ENCODE measurements at regions not wholly inside any gene's neighbourhood (a gene's known extent, or its start where the extent isn't known, plus 50 kb on each side); places are given as distances from the start of the nearest gene placed in this dataset.

- no peak for TF ChIP-seq USF1 (IDR thresholded peaks at IDR 0.05)
- TF ChIP-seq NFIC (IDR thresholded peaks at IDR 0.05): no peak
- no peak for TF ChIP-seq EGR1 (IDR thresholded peaks at IDR 0.05)
- no peak for TF ChIP-seq TAF1 (IDR thresholded peaks at IDR 0.05; ENCODE audit: low read depth)
- no peak for TF ChIP-seq REST (IDR thresholded peaks at IDR 0.05; ENCODE audit: low read depth)
- TF ChIP-seq TEAD4 (IDR thresholded peaks at IDR 0.05): no peak
- no peak for TF ChIP-seq ZBTB7A (IDR thresholded peaks at IDR 0.05; ENCODE audit: low read depth)
- no peak for TF ChIP-seq EP300 (IDR thresholded peaks at IDR 0.05; ENCODE audit: borderline replicate concordance)
- no peak for TF ChIP-seq YY1 (IDR thresholded peaks at IDR 0.05; ENCODE audit: low read depth)
- no peak for TF ChIP-seq TCF12 (IDR thresholded peaks at IDR 0.05; ENCODE audit: low read depth)
- TF ChIP-seq FOXM1 (IDR thresholded peaks at IDR 0.05; ENCODE audit: borderline replicate concordance, low read depth): no peak
- TF ChIP-seq RAD21 (IDR thresholded peaks at IDR 0.05; ENCODE audit: low read depth): no peak
- no peak for TF ChIP-seq CEBPB (IDR thresholded peaks at IDR 0.05)
- no peak for TF ChIP-seq CREB1 (IDR thresholded peaks at IDR 0.05; ENCODE audit: low read depth)
- TF ChIP-seq MAX (IDR thresholded peaks at IDR 0.05): no peak
These were observed 480.4 kb upstream of the CAMK1G start for GRCh38 chr1:209103092-209103491.

- TF ChIP-seq TAF1 (IDR thresholded peaks at IDR 0.05; ENCODE audit: low read depth) (no peak), ZBTB7A (IDR thresholded peaks at IDR 0.05; ENCODE audit: low read depth) (no peak), RAD21 (IDR thresholded peaks at IDR 0.05; ENCODE audit: low read depth) (no peak), MAX (IDR thresholded peaks at IDR 0.05) (no peak)
These were observed 478.9 kb upstream of the CAMK1G start for GRCh38 chr1:209104646-209105045.

GRCh38 chr1:209105701-209106100, 477.8 kb upstream of the CAMK1G start:
- TF ChIP-seq YY1 (IDR thresholded peaks at IDR 0.05; ENCODE audit: low read depth) (no peak), RAD21 (IDR thresholded peaks at IDR 0.05; ENCODE audit: low read depth) (no peak), TCF12 (IDR thresholded peaks at IDR 0.05; ENCODE audit: low read depth) (no peak), MAX (IDR thresholded peaks at IDR 0.05) (no peak), EGR1 (IDR thresholded peaks at IDR 0.05) (no peak), TAF1 (IDR thresholded peaks at IDR 0.05; ENCODE audit: low read depth) (no peak), CEBPB (IDR thresholded peaks at IDR 0.05) (no peak), USF1 (IDR thresholded peaks at IDR 0.05) (no peak), TEAD4 (IDR thresholded peaks at IDR 0.05) (no peak), ZBTB7A (IDR thresholded peaks at IDR 0.05; ENCODE audit: low read depth) (no peak)

- TF ChIP-seq YY1 (IDR thresholded peaks at IDR 0.05; ENCODE audit: low read depth): no peak
- TF ChIP-seq EGR1 (IDR thresholded peaks at IDR 0.05): no peak
- no peak for TF ChIP-seq REST (IDR thresholded peaks at IDR 0.05; ENCODE audit: low read depth)
- no peak for TF ChIP-seq RAD21 (IDR thresholded peaks at IDR 0.05; ENCODE audit: low read depth)
- no peak for TF ChIP-seq MAX (IDR thresholded peaks at IDR 0.05)
- TF ChIP-seq ZBTB7A (IDR thresholded peaks at IDR 0.05; ENCODE audit: low read depth): no peak
- TF ChIP-seq FOXM1 (IDR thresholded peaks at IDR 0.05; ENCODE audit: borderline replicate concordance, low read depth): no peak
- no peak for TF ChIP-seq EP300 (IDR thresholded peaks at IDR 0.05; ENCODE audit: borderline replicate concordance)
- no peak for TF ChIP-seq TEAD4 (IDR thresholded peaks at IDR 0.05)
- TF ChIP-seq USF1 (IDR thresholded peaks at IDR 0.05): no peak
- TF ChIP-seq CEBPB (IDR thresholded peaks at IDR 0.05): no peak
These were observed 477.2 kb upstream of the CAMK1G start for GRCh38 chr1:209106237-209106741.

- TF ChIP-seq NFIC (IDR thresholded peaks at IDR 0.05) (no peak), REST (IDR thresholded peaks at IDR 0.05; ENCODE audit: low read depth) (no peak), FOXM1 (IDR thresholded peaks at IDR 0.05; ENCODE audit: borderline replicate concordance, low read depth) (no peak), MAX (IDR thresholded peaks at IDR 0.05) (no peak), CREB1 (IDR thresholded peaks at IDR 0.05; ENCODE audit: low read depth) (no peak), TAF1 (IDR thresholded peaks at IDR 0.05; ENCODE audit: low read depth) (no peak), RAD21 (IDR thresholded peaks at IDR 0.05; ENCODE audit: low read depth) (no peak), YY1 (IDR thresholded peaks at IDR 0.05; ENCODE audit: low read depth) (no peak)
These were observed 476.7 kb upstream of the CAMK1G start for GRCh38 chr1:209106861-209107260.

All from Ishikawa (cell line).